Ovary (tissue), 7 donors: ENCODE measurements at regions not wholly inside any gene's neighbourhood (a gene's known extent, or its start where the extent isn't known, plus 50 kb on each side); places are given as distances from the start of the nearest gene placed in this dataset.
"Not testable (repeated sequence)": the region's sequence is repeated elsewhere in the genome, so short reads cannot be mapped to it uniquely, and the experiment has no call there.

Experiments used
- DNase-seq, 5 donors: peaks; one replicate each; pipeline ENCODE4 v3.0.0-alpha.2; 2019 to 2020
- H3K27ac ChIP-seq, 2 donors: fragments of 200-600 bp; one replicate each; pipeline versions ENCODE4 v1.5.1 to v1.8.0; 2019 to 2022
- H3K27me3 ChIP-seq: fragments of 200-600 bp; one replicate; pipeline ENCODE4 v1.8.0; 2022
- H3K36me3 ChIP-seq: fragments of 200-600 bp; sonication (generic); one replicate; pipeline ENCODE4 v1.5.1; 2019
- H3K4me1 ChIP-seq: one replicate; pipeline ENCODE4 v1.8.1; 2013; ENCODE audit warnings: mild to moderate bottlenecking, moderate library complexity; ENCODE audit not compliant: insufficient read depth
- H3K4me3 ChIP-seq: fragments of 200-600 bp; sonication (generic); one replicate; pipeline ENCODE4 v1.5.1; 2017
- H3K9me3 ChIP-seq, 2 donors: fragments of 200-600 bp in 1 of 2; sonication (generic) in 1 of 2; one replicate each; pipeline versions ENCODE4 v1.5.1 to v1.8.1; 2013 to 2019; ENCODE audit warnings: mild to moderate bottlenecking in 1 of 2, moderate library complexity in 1 of 2
- EP300 ChIP-seq: sonication (generic); formaldehyde crosslinking; IDR thresholded peaks from one replicate; pipeline ENCODE4 v1.6.1; 2017; ENCODE audit warnings: antibody characterized with exemption
- POLR2A ChIP-seq: fragments of 450-650 bp; IDR thresholded peaks from one replicate; pipeline ENCODE4 v1.6.1; 2017; ENCODE audit warnings: antibody characterized with exemption, mild to moderate bottlenecking, moderate library complexity
- WGBS, 3 donors: extraction: QIAGEN DNeasy Blood & Tissue Kit in 1 of 3; methylation state at CpG; one replicate each; pipeline versions ENCODE4 v1.1.5 to v1.1.7; 2013 to 2017; 5-methylcytosine and 5-hydroxymethylcytosine counted together
- intact Hi-C, 4 donors: fragments of 100-400 bp; cut with DNase I; formaldehyde crosslinking; loops; one replicate each; pipeline versions ENCODE4 v1.11.0 to v1.15.1; 2022 to 2023
- TF ChIP-seq, protein P1 (sequence below), 3 donors: fragments of 450-650 bp in 2 of 3; fragments of 200-600 bp in 1 of 3; IDR thresholded peaks; one replicate each; pipeline versions ENCODE4 v1.5.1 to v1.8.0; 2016 to 2022; ENCODE audit warnings: antibody characterized with exemption in 3 of 3, mild to moderate bottlenecking in 1 of 3
- donor health status: DM: no; HTN: no; CAD: no; lungs with moderate emphysema.
- donor health status: DM: no; HTN: no; CAD: no.
- donor health status: Bipolar disorder and iron deficiency.
- donor health status: DM: no; HTN: no; CAD: no.
- donor health status: DM: yes; HTN: yes; CAD: no.

DNA sequence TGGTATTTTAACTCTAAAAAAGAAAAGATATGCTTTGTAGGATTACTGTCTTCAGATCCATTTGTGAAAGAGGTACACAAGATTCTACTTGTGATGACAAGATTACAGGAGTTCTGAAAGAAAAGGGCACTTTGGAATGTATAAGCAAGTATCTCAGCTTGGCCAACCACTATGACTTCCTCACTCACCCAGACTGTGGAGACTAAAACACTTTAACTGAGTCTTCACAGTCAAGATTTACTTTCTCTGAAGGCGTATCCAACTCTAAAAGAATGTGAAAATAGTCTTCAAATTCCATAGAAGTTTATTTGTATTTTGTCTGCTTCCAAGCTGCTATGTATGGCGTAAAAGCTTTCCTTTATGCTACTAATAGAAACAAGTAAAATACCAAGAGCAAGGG is 76.1 kb upstream of the SRRM3 start:
- no peaks in the 10 kb centered on the region for H3K4me1 ChIP-seq
- no peaks in the 10 kb centered on the region for H3K27me3 ChIP-seq
- DNase-seq = no peak
- no peaks in the 10 kb centered on the region for H3K36me3 ChIP-seq
- 42 to 50% (median 44%) methylated on average over 2 of the region's 2 CpGs for WGBS, 3 donors
- no peaks in the 10 kb centered on the region for H3K9me3 ChIP-seq
- intact Hi-C loops = no loop called here
- no peak overlapping the region for H3K27ac ChIP-seq
- TF ChIP-seq, protein P1, sequence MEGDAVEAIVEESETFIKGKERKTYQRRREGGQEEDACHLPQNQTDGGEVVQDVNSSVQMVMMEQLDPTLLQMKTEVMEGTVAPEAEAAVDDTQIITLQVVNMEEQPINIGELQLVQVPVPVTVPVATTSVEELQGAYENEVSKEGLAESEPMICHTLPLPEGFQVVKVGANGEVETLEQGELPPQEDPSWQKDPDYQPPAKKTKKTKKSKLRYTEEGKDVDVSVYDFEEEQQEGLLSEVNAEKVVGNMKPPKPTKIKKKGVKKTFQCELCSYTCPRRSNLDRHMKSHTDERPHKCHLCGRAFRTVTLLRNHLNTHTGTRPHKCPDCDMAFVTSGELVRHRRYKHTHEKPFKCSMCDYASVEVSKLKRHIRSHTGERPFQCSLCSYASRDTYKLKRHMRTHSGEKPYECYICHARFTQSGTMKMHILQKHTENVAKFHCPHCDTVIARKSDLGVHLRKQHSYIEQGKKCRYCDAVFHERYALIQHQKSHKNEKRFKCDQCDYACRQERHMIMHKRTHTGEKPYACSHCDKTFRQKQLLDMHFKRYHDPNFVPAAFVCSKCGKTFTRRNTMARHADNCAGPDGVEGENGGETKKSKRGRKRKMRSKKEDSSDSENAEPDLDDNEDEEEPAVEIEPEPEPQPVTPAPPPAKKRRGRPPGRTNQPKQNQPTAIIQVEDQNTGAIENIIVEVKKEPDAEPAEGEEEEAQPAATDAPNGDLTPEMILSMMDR (IDR thresholded peaks at IDR 0.05) = no peak
- TF ChIP-seq EP300 (no peak), POLR2A (no peak)
- H3K4me3 ChIP-seq = no peak overlapping the region

DNA sequence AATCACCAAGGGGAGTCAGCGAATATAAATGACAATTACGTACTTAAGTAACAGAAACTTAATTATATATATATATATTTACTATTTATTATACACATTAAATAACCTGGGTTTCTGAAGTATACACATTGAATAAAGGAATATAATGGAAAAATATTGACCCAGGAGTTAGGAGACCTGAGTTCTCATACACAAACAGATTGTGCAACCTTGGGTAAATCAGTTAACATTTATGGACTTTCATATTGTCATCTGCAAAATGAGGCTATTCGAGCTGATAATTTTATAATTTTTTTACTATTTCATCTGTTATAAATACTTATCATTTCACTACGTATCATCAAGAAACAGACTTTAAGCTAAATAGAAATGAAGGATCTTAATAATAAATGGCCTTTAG is 75.1 kb upstream of the SRRM3 start:
- H3K36me3 ChIP-seq = no peaks in the 10 kb centered on the region
- no peak for DNase-seq
- H3K4me1 ChIP-seq = no peaks in the 10 kb centered on the region
- H3K4me3 ChIP-seq = no peak overlapping the region
- no peaks in the 10 kb centered on the region for H3K9me3 ChIP-seq
- intact Hi-C loops = no loop called here
- TF ChIP-seq, protein P1 (IDR thresholded peaks at IDR 0.05) = no peak
- TF ChIP-seq POLR2A (no peak), EP300 (no peak)
- no peak overlapping the region for H3K27ac ChIP-seq
- 88 to 94% (median 91%) methylated on average over 4 of the region's 4 CpGs for WGBS, 3 donors
- H3K27me3 ChIP-seq = no peaks in the 10 kb centered on the region

DNA sequence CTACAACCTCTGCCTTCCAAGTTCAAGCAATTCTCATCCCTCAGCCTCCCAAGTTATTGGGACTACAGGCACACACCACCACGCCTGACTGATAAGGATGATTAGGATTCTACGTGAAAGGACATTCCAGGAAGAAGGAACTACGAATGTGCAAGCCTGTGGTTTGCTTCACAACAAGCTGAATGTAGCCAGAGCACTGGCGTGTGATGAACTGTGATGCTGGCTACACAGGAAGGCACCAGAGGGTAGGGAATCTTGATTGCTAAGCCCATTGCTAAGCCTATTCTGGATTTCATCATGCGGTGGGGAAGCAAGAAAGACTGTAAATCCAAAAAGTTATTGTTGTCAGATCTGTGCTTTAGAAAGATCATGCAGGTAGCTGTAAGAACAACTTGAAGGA is 72.3 kb upstream of the SRRM3 start:
- Histone ChIP-seq H3K9me3 (no peaks in the 10 kb centered on the region), H3K4me1 (no peaks in the 10 kb centered on the region), H3K36me3 (no peaks in the 10 kb centered on the region), H3K4me3 (no peak overlapping the region), H3K27ac (no peak overlapping the region), H3K27me3 (no peaks in the 10 kb centered on the region)
- WGBS, 3 donors = 72 to 77% (median 75%) methylated on average over 5 of the region's 5 CpGs
- intact Hi-C loops = no loop called here
- DNase-seq = no peak
- no peak for TF ChIP-seq EP300
- TF ChIP-seq POLR2A = no peak
- TF ChIP-seq, protein P1 (IDR thresholded peaks at IDR 0.05) = no peak

DNA sequence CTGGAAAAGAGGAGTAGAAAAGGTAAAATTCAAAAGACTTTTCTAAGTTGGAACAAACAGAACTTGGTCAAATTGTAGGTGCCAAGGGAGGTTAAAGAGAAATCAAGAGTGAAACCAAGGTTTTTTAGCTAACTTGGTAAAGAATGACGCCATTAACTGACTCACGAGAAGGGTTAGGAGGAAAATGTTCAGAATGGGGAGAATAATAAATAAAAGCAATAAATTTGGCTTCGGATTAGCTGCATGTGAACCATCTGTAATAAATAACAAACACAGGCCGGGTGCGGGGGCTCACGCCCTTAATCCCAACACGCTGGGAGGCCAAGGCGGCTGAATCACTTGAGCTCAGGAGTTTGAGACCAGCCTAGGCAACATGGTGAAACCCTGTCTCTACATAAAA is 71.9 kb upstream of the SRRM3 start:
- Histone ChIP-seq H3K27ac (no peak overlapping the region), H3K36me3 (no peaks in the 10 kb centered on the region), H3K4me3 (no peak overlapping the region), H3K9me3 (no peaks in the 10 kb centered on the region), H3K4me1 (no peaks in the 10 kb centered on the region), H3K27me3 (no peaks in the 10 kb centered on the region)
- 79 to 87% (median 86%) methylated on average over 8 of the region's 8 CpGs for WGBS, 3 donors
- intact Hi-C loops = no loop called here
- no peak for TF ChIP-seq POLR2A
- TF ChIP-seq, protein P1 (IDR thresholded peaks at IDR 0.05) = no peak
- TF ChIP-seq EP300 = no peak
- no peak for DNase-seq

DNA sequence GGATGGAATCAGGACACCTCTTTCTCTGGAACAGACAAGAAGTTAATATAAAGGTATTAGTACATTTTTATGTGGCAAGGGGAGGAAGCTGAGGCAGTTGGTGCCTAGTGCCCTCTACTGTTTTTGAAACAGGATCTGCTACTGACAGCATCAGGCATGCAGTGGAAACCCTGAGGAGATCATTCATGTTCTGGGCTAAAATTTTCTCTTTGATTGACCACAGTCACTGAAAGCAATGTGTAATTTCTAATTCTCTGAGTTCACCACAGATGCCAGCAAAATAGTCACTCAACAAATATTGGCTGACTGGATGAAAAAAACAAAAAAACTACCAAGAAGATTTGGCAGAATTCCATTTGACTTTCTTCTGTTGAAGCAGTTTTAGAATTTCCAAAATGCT is 71.0 kb upstream of the SRRM3 start:
- intact Hi-C loops, H3K9me3 ChIP-seq: not testable (repeated sequence)

DNA sequence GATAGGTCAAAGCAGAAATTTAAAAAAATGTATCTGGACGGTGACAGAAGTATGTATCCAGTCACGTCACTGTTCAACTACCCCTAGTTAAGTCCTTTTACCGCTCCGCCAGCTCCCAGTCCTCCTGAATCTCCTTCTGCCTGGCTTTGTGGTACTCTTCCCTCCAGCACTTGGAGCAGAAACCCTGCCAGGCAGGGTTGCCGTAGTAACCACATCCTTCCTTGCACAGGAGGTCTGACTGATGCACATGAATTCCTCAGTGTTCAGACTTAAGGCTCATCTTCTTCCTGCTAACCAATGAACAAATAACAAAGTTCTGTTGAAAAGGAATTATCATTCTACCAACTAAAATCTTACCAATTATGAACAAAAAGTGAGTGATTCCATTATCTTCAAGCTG is 69.8 kb upstream of the SRRM3 start:
- intact Hi-C loops, H3K9me3 ChIP-seq, DNase-seq, H3K27me3 ChIP-seq, H3K4me1 ChIP-seq, H3K27ac ChIP-seq, H3K36me3 ChIP-seq, H3K4me3 ChIP-seq: not testable (repeated sequence)
- WGBS, 3 donors = 83 to 84% (median 84%) methylated on average over 5 of the region's 5 CpGs

More for the DNA sequence above, 71.0 kb upstream of the SRRM3 start:
- H3K4me3 ChIP-seq, H3K27me3 ChIP-seq, H3K4me1 ChIP-seq, H3K36me3 ChIP-seq, H3K27ac ChIP-seq: not testable (repeated sequence)
- peak in 1 of 5 donors; percentile 28 for DNase-seq
